Neural cell (in vitro differentiated cells): ENCODE measurements at regions not wholly inside any gene's neighbourhood (a gene's known extent, or its start where the extent isn't known, plus 50 kb on each side); places are given as distances from the start of the nearest gene placed in this dataset.

Experiments used
- H2AFZ ChIP-seq: fragments of 200-600, 300-800 bp; sonication (generic), shearing (Covaris generic); 2 replicates; pipeline ENCODE4 v1.6.0; 2014; ENCODE audit warnings: low read depth, mild to moderate bottlenecking, antibody characterized with exemption, low read length, moderate library complexity
- H3F3A ChIP-seq: fragments of 200-600 bp; shearing (Covaris generic); 2 replicates; pipeline ENCODE4 v1.6.1; 2016; ENCODE audit warnings: mild to moderate bottlenecking, moderate library complexity, mixed read lengths, antibody characterized with exemption, low read length; ENCODE audit not compliant: insufficient read depth, poor library complexity, severe bottlenecking
- H3K27ac ChIP-seq: fragments of 200-600, 300-800 bp; sonication (generic), shearing (Covaris generic); 2 replicates; pipeline ENCODE4 v1.5.1; 2014; ENCODE audit warnings: mild to moderate bottlenecking, low read length, moderate library complexity
- H3K27me3 ChIP-seq: fragments of 300-800, 200-600 bp; sonication (generic), shearing (Covaris generic); 2 replicates; pipeline ENCODE4 v1.6.0; 2014; ENCODE audit warnings: mild to moderate bottlenecking, low read depth, low read length, moderate library complexity; ENCODE audit not compliant: insufficient read depth
- H3K36me3 ChIP-seq: fragments of 300-800, 200-600 bp; sonication (generic), shearing (Covaris generic); 2 replicates; pipeline ENCODE4 v1.5.1; 2014; ENCODE audit warnings: mild to moderate bottlenecking, antibody characterized with exemption, low read length, moderate library complexity; ENCODE audit not compliant: insufficient read depth
- H3K4me2 ChIP-seq: fragments of 300-800, 200-600 bp; sonication (generic), shearing (Covaris generic); 2 replicates; pipeline ENCODE4 v1.6.0; 2014; ENCODE audit warnings: mild to moderate bottlenecking, low read length
- H3K4me3 ChIP-seq: fragments of 300-800, 200-600 bp; sonication (generic), shearing (Covaris generic); 2 replicates; pipeline ENCODE4 v1.5.1; 2014; ENCODE audit warnings: mild to moderate bottlenecking, low read length, moderate library complexity
- H3K79me2 ChIP-seq: fragments of 200-600 bp; shearing (Covaris generic); replicated peaks from 2 replicates; pipeline ENCODE4 v1.6.0; 2014; ENCODE audit warnings: mild to moderate bottlenecking, low read length, moderate library complexity; ENCODE audit not compliant: insufficient read depth
- H3K9ac ChIP-seq: fragments of 300-800, 200-600 bp; sonication (generic), shearing (Covaris generic); 2 replicates; pipeline ENCODE4 v1.6.1; 2016; ENCODE audit warnings: mild to moderate bottlenecking, low read length, mixed read lengths
- H3K9me2 ChIP-seq: fragments of 200-600 bp; shearing (Covaris generic); 2 replicates; pipeline ENCODE4 v1.6.1; 2016; ENCODE audit warnings: mild to moderate bottlenecking, low read length, mixed read lengths; ENCODE audit not compliant: insufficient read depth
- H3K9me3 ChIP-seq: fragments of 200-600, 300-800 bp; sonication (generic), shearing (Covaris generic); 2 replicates; pipeline ENCODE4 v1.6.1; 2016; ENCODE audit warnings: mild to moderate bottlenecking, mixed run types, low read length, moderate library complexity, mixed read lengths
- H4K20me1 ChIP-seq: fragments of 200-600 bp; shearing (Covaris generic); 2 replicates; pipeline ENCODE4 v1.6.1; 2016; ENCODE audit warnings: mild to moderate bottlenecking, mixed run types; ENCODE audit not compliant: insufficient read depth
- EP300 ChIP-seq: fragments of 450-650 bp; conservative IDR thresholded peaks from 2 replicates; pipeline ENCODE4 v1.6.1; 2014; ENCODE audit warnings: antibody characterized with exemption, mild to moderate bottlenecking, moderate library complexity; ENCODE audit not compliant: poor library complexity, severe bottlenecking
- EZH2 ChIP-seq: fragments of 200-600, 300-800 bp; shearing (Covaris generic), sonication (generic); IDR thresholded peaks from 2 replicates; pipeline ENCODE4 v1.6.1; 2014; ENCODE audit warnings: antibody characterized with exemption, low read length, borderline replicate concordance, mild to moderate bottlenecking; ENCODE audit not compliant: insufficient read depth, poor library complexity, severe bottlenecking
- MXI1 ChIP-seq: fragments of 450-650 bp; conservative IDR thresholded peaks from 2 replicates; pipeline ENCODE4 v1.6.1; 2014; ENCODE audit warnings: antibody characterized with exemption, mild to moderate bottlenecking; ENCODE audit not compliant: poor library complexity, severe bottlenecking
- POLR2AphosphoS5 ChIP-seq: IDR thresholded peaks from 2 replicates; pipeline ENCODE4 v1.6.1; 2012
- RAD21 ChIP-seq: fragments of 450-650 bp; conservative IDR thresholded peaks from 2 replicates; pipeline ENCODE4 v1.6.1; 2014; ENCODE audit warnings: antibody characterized with exemption, mild to moderate bottlenecking, moderate library complexity
- REST ChIP-seq: IDR thresholded peaks from 2 replicates; pipeline ENCODE4 v1.6.1; 2012; ENCODE audit warnings: borderline replicate concordance
- SMC3 ChIP-seq: fragments of 450-650 bp; conservative IDR thresholded peaks from 2 replicates; pipeline ENCODE4 v1.6.1; 2014; ENCODE audit warnings: antibody characterized with exemption, mild to moderate bottlenecking, moderate library complexity; ENCODE audit not compliant: poor library complexity
- TAF1 ChIP-seq: IDR thresholded peaks from 2 replicates; pipeline ENCODE4 v1.6.1; 2012; ENCODE audit warnings: low read depth
- TF ChIP-seq, protein P1 (sequence below): fragments of 450-650 bp; IDR thresholded peaks from 2 replicates; pipeline ENCODE4 v1.5.1; 2014; ENCODE audit warnings: antibody characterized with exemption, mild to moderate bottlenecking, moderate library complexity; ENCODE audit not compliant: poor library complexity, severe bottlenecking

DNA sequence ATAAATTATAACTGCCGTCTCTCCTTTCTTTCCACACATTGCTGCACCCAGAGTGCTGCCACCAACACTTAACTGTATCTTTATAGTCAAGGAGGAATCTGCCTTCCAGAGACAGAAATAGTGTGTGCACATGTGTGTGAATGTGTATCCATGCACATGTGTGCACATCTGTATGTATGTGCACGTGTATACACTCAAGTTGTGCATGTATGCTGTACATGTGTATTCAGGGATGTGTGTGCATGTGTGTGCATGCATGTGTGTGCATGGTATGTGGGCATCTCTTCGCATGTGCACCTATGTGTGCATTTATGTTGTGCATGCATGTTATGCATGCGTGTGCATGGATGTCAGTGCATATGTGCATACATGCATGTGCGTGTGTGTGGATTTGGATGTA lies 253.3 kb downstream of the KLF6 start:
- Histone ChIP-seq H3K9me2 (no peaks in the 10 kb centered on the region), H3K4me2 (no peak overlapping the region), H4K20me1 (no peaks in the 10 kb centered on the region), H3K9me3 (no peaks in the 10 kb centered on the region), H3K27me3 (no peaks in the 10 kb centered on the region), H3F3A (no peaks in the 10 kb centered on the region), H3K9ac (no peak overlapping the region), H2AFZ (no peak overlapping the region), H3K27ac (no peak overlapping the region), H3K36me3 (no peaks in the 10 kb centered on the region), H3K4me3 (no peak overlapping the region), H3K79me2 (no peaks in the 10 kb centered on the region)
- no peak for TF ChIP-seq RAD21
- no peak for TF ChIP-seq TAF1
- TF ChIP-seq REST: no peak
- TF ChIP-seq, protein P1, sequence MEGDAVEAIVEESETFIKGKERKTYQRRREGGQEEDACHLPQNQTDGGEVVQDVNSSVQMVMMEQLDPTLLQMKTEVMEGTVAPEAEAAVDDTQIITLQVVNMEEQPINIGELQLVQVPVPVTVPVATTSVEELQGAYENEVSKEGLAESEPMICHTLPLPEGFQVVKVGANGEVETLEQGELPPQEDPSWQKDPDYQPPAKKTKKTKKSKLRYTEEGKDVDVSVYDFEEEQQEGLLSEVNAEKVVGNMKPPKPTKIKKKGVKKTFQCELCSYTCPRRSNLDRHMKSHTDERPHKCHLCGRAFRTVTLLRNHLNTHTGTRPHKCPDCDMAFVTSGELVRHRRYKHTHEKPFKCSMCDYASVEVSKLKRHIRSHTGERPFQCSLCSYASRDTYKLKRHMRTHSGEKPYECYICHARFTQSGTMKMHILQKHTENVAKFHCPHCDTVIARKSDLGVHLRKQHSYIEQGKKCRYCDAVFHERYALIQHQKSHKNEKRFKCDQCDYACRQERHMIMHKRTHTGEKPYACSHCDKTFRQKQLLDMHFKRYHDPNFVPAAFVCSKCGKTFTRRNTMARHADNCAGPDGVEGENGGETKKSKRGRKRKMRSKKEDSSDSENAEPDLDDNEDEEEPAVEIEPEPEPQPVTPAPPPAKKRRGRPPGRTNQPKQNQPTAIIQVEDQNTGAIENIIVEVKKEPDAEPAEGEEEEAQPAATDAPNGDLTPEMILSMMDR: no peak
- no peak for TF ChIP-seq SMC3
- TF ChIP-seq EZH2: no peak
- no peak for TF ChIP-seq EP300
- TF ChIP-seq POLR2AphosphoS5: no peak
- TF ChIP-seq MXI1: no peak

DNA sequence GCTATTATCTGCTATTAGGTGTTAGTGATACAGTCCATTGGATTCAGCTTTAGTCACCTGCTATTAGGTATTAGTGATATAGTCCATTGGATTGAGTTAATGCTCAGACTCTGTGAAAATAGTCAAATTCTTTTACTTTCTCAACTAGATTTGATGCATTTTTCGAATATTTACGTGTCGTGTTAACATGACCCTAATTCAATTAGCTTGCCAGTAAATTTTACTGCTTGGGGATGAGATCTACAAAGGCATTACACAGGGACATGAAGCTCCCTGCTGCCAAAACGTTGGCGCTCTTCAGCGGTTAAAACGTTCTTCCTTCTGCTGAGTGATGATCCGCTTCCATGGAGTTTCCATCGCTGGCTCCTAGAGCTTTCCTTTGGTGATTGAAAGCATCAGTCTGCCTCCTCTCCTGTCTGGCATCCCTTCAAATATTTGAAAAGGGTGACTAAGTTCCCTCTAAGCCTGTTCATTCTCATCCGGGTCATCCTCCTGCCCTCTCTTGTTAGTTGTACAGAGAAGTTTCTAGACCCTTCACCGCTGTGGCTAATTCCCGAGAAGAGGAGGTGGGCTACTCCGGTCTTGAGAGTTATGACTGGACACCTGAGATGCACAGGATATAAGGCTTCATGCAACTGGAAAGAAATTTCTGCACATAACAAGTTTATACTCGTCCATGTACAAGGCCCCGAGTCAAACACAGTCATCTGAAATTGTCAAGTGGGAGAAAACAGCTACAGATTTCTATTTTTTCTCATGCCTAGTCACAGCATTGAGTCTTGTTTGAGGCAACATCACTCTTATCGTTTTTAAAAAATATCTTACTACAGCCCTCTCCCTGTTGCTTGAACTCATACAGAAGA lies 254.0 kb downstream of the KLF6 start:
- Histone ChIP-seq H2AFZ (no peak overlapping the region), H3K27ac (no peak overlapping the region), H3F3A (no peaks in the 10 kb centered on the region), H3K4me3 (no peak overlapping the region), H3K9me2 (no peaks in the 10 kb centered on the region), H3K4me2 (no peak overlapping the region), H3K79me2 (no peaks in the 10 kb centered on the region), H3K27me3 (no peaks in the 10 kb centered on the region), H3K36me3 (no peaks in the 10 kb centered on the region), H4K20me1 (no peaks in the 10 kb centered on the region), H3K9ac (no peak overlapping the region), H3K9me3 (no peaks in the 10 kb centered on the region)
- no peak for TF ChIP-seq REST
- no peak for TF ChIP-seq POLR2AphosphoS5
- no peak for TF ChIP-seq RAD21
- TF ChIP-seq, protein P1: no peak
- TF ChIP-seq MXI1: no peak
- no peak for TF ChIP-seq TAF1
- TF ChIP-seq EZH2: no peak
- no peak for TF ChIP-seq SMC3
- TF ChIP-seq EP300: no peak
